ENCODE measurements at regions not wholly inside any gene's neighbourhood (a gene's known extent, or its start where the extent isn't known, plus 50 kb on each side); places are given as distances from the start of the nearest gene placed in this dataset.

- no peak for DNase-seq
Observed at GRCh38 chr11:70501933-70502540, 103.7 kb downstream of the CTTN start.

GRCh38 chr11:70502677-70503467 lies 104.5 kb downstream of the CTTN start:
- peak; percentile 78 for DNase-seq

GRCh38 chr11:70503468-70504221 lies 105.3 kb downstream of the CTTN start:
- peak; percentile 86 for DNase-seq

DNA sequence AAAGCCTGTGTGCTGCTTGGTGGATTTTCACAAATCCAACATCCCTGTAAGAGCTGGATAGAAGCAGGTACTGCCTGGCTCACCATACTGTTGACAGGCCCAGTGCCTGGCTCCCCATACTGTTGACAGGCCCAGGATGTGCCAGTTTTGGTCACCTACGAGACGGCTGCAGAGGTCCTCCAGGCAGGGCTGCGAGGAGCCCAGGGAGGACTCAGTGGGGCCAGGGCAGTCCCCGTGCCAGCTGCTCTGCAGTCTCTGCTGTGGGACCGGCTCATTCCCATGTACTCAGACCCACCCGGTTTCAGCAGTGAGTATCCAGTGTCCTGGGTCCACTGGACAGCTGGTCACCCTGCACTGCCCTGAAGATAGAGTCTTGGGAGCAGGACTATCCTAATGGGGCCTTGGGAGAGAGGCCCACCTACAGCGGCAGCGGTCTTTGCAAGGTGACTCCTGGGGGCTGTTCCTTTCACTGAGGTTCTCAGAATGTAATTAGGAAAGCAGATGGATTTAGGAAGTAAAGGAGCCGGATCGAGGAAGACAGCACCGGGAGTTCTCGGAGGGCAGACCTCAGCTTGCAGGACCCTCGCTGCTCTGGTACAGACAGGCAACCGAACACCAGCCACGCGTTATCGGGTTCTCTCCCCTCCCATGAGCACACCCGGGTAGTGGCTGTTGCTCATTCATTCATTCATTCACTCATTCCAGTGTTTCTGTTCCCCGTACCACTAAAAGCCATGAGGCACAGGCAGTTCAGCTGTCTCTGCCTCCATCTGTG lies 106.1 kb downstream of the CTTN start:
- no peak for DNase-seq

DNA sequence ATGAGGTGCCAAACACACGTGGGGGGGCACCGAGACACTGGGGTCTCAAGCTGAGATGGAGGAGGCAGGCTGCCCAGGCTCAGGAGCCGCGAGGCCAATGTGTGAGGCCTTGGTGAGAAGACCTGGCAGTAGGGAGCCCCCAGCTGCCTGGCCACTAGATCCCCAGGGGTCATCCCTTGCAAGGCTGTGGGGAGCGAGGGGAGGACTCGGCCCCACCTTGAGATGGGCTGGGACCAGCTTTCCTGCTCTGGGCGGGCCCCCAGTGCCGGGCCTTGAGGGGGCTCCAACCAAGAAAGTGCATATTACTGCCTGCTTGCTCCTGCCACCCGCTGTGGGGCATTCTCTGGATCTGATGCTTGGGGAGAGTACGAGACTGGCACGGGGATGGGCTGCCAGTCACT lies 107.0 kb downstream of the CTTN start:
- DNase-seq = no peak

GRCh38 chr11:70505761-70506657 lies 107.7 kb downstream of the CTTN start:
- no peak for DNase-seq

- DNase-seq = no peak
Observed at GRCh38 chr11:70506658-70506970, 108.3 kb downstream of the CTTN start.

DNA sequence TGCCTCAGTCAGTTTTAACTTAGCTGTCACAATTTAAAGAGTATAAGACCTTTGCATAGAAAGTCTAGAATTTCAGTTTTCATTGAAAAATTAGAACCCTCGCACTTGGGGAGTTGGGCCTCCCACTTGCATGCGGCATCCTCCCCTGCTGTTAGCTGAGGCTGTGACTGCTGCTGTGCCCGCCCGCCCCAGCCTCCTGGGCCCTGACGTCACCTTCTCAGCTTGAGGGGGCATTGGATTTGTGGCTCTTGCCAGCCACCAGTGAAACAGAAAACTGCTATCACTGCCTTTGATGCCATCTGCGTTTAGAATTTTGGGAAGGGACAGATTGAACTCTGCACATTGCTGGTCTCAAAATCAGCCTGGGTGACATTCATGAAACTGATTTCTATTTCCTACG lies 108.7 kb downstream of the CTTN start:
- no peak for DNase-seq

DNA sequence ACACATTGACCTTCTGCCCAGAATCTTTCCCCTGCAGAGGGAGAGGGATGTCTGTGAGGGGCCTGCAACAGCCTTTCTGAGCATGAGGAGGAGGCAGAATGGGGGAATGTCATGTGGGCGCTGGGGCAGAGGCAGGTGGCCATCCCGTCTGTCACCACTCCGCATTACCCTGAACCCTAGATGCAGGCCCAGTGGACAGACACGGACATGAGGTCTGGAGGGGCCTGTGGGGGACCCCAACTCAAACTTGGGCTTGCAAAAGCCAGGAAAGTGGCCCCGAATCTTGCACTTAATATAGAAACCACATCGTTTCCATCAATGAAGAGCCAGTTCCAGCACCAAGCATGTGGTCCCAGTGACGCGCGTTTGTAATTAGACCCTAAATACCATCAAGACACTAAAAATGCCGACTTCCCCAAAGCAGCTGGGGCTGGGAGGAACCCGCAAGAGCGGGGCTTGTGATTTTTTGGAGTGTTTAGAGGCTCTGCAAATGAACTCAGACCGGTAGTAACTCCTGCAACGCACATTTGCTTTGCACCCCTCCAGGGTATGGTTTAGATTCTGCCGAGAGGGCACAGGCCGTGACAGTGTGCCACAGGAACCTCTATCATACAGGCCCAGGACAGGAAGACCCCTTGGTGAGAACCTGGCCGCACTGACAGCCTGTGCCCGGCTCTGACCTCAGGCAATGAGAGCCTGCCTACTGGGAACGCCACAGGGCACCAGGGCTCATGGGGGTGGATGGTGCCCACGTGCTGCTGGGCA lies 109.3 kb downstream of the CTTN start:
- no peak for DNase-seq

DNA sequence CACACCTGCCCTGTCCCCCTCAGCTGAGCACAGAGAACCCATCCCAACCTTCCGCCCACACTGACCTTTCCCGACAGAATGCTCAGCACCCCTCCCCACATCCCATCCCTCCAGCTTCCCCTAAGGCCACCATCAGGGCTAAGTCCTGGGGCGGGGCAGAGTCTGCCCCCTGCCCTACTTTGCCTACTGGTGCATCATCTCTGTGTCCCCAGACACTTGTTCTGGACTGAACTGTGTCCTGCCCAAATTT lies 109.8 kb downstream of the CTTN start:
- DNase-seq = no peak

GRCh38 chr11:70509476-70509875 lies 111.1 kb downstream of the CTTN start:
- no peak for DNase-seq

- DNase-seq = no peak
Observed at GRCh38 chr11:70510106-70510505, 111.8 kb downstream of the CTTN start.

DNA sequence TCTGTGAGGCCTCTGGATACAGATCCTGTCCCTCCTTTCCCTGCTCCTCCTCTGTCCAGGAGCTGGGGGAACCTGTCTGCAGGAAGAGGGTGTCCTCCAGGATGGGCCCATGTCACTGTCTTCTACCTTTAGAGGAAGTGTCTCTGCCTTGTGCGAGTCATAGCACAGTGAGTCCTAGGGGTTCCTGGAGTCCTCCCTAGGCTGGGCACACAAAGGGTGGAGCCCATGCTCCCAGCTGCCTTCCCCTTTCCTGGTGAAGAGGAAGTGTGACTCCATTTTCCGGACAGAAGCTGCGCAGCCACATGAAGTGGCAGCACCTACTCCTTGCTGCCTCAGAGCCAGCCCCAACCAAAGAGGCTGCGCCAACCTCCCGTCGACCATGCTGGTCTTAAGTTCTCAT lies 112.2 kb downstream of the CTTN start:
- DNase-seq = no peak

DNA sequence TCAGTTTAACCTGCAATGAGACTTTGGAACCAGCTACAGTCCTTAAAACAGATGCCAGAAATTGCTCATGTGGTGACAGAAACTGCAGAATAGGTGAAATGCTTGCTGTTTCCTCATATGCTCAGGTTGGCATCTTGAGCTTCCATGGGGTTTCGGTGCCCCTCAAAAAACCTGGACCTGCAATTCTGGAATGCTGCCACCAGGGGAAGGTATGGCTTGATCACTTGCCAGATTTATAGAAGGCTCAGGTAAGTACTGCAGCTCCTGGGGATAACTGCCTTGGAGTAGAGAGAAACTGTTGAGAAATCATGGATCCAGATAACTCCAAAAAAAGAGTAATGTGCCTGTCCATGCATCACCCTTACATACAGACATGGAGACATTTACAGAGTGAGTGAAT lies 113.0 kb downstream of the CTTN start:
- no peak for DNase-seq

DNA sequence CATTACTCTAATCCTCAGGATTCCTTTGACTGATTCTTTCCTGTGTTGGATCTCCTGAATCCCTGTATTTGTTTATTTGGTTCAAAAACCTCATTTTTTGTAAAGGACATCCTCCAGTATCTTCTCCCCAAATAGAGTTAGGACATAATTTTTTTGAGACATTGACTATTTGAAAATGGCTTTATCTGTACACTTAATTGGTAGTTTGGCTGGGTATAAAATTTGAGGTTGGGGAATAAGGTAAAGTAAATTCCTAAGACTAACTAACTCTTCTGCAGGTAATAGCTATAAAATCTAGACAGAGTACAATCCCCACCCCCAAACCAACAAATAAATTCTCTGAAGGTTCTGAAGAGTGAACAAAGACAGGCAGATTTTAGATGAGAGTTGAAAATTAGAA lies 114.4 kb downstream of the CTTN start:
- DNase-seq = no peak

GRCh38 chr11:70517203-70517602 lies 118.9 kb downstream of the CTTN start:
- DNase-seq = no peak

- DNase-seq = no peak
Observed at GRCh38 chr11:70517988-70518907, 119.9 kb downstream of the CTTN start.

- no peak for DNase-seq
Observed at GRCh38 chr11:70519117-70519516, 120.8 kb downstream of the CTTN start.

DNA sequence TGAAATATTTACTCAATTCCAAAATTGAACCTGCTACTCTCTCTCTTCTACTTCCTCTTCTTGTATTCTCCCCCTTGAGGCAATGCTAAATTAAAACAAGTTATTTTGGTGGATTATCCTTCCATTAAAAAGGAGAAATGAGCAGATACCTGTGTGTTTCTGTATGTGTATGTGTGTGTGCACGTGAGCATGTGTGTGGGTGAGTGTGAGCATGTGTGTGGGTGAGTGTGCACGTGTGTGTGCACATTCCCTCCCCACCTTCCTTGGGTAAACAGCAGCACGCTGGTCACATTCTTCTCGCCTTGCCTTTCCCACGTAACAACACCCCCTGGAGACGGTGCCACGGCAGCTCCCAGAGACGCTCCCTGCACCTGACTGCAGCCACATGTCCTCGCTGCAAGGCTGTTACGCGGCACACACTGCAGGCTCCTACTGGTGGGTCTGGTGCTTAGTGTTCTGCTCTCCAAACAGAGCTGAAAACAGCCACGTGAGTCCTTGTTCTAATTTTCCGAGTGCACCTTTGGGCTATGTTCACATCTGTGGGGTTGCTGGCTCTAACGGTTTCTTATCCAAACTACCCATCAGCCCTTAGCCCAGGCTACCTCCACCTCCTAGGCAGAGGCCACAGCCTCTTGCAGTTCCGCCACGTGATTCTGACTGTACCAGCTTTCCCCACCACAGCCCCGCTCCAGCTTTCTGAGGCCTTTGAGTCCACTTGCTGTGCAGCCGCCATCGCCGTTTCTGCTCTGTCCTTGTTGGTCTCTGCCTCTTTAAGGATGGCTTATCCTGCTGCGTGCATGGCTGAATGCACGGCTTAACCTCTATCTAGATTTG lies 123.4 kb downstream of the CTTN start:
- no peak for DNase-seq

DNA sequence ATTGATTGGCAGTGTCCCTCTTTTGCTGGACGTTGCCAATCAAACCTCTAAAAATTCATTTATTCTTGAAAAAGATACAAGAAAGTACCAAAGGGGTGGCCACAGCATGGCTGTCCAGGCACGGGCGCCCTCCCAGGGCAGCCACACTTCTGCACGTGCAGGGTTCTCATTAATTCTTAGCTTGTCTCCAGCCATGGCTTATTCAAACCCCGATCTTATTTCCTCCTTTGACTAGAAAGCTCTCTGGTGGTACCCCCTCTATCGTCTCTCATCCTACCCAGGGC lies 123.9 kb downstream of the CTTN start:
- no peak for DNase-seq

Data from DMS153 (cell line).